NCI-H1048 (cell line): ENCODE measurements at regions not wholly inside any gene's neighbourhood (a gene's known extent, or its start where the extent isn't known, plus 50 kb on each side); places are given as distances from the start of the nearest gene placed in this dataset.
"Not testable (repeated sequence)": the region's sequence is repeated elsewhere in the genome, so short reads cannot be mapped to it uniquely, and the experiment has no call there.

Experiments used
- DNase-seq: peaks from one replicate; lab custom pipeline; 2025; lab: John Stamatoyannopoulos, UW

DNA sequence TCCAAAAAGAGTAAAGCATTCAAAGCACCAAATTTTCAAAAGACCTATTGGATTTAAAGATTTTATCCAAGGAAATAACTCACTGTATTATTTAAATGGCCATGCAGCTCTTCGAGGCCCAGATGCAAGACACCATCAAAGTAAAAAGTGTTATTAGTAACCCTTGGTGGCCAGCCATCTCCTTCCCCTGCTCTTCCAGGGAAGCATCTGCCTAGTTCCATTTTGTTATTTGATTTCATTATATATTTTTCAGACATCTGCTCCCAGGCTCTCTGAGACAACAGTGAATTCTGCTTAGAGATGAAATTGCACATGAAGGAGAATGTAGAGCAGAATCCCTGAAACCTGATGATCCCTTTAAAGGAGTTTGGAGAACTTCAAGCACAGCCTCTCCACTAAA lies 252.3 kb upstream of the TBX18 start:
- DNase-seq = no peak

DNA sequence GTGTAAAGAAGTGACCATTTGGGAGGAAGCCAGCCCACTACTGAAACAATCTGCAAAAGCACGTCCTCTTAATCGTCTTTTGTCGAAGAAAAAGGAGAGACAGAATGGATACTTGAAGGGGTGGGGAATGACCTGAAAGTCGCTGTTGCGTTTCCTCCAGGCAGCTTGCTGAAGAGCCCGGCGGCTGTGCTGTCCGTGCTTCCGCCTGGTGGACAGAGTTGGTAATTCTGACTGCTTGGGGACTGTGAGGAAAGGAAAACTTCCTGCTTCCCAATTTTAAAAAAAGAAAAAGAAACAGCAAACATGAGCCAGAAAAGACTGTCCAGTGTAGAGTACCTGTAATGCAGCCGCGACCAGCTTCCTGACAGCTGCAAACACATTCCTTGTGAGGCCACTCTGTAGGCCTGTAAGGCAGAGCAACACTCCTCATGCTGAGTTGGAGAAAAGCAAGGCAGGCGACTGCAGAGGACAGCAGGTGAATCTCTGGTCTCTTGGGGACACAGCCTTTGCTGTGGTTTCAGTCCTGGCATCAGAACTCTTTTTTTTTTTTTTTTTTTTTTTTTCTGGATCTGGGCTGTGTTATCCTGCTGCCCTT lies 251.1 kb upstream of the TBX18 start:
- DNase-seq = no peak

DNA sequence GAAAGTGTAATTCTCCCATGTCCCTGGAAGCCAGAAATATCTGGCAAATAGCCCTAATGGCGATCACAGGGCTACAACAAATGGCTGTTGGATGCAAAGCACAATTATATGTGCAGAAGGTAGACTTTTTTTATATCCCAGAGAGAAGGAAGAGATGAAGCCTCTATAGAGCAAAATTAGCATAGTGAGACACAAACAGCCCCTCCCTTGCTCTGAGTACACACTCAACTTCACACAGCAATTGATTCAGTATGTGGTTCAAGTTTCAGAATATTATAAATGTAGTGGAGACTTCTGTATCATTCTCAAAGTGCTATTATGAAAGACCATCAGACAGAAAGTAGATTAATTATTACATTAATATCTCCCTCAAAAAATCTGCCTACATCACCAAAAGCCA lies 246.5 kb upstream of the TBX18 start:
- DNase-seq = no peak

DNA sequence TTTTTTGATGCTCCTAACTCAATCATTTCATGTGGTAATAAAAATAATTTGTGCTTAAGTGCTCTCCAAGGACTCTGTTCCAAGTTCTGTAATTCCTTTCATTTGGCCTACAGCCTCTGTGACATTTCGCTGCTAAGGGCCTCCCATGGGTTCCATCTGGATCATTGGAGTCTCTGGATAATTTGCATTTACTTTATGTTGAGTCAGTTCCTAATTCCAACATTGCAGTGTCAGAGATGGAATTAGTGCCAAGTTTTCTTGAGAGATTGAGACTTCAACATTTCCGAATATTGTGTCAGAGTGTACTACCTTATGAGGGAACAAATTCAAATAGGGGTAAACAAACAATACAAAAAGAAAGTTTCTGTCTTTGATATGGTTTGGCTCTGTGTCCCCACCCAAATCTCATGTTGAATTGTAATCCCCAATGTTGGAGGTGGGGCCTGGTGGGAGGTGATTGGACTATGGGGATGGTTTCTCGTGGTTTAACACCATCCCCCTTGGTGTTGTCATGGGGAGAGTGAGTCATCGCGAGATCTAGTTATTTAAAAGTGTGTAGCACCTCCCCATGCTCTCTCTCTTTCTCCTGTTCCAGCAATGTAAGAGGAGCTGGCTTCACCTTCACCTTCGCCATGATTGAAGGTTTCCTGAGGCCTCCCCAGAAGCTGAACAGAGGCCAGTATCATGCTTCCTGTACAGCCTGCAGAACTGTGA lies 244.1 kb upstream of the TBX18 start:
- no peak for DNase-seq

DNA sequence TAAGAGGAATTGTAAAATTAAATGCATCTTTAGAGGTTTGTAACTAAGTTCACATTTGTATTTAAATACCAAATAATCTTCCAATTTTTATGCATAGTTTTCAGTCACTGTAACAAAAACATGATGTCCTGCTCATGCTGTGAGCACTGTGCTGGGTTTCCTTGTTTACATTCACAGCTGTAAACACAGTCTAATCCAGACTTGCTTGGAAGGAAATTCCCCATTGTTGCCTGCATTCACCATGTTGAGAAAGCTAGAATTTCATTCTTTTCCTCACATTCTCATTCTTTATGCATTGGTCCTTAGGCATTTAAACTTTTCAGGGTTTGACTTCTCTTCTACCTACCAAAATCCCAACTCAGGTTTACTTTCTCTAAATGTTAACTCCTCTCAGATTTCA lies 242.0 kb upstream of the TBX18 start:
- DNase-seq = no peak

DNA sequence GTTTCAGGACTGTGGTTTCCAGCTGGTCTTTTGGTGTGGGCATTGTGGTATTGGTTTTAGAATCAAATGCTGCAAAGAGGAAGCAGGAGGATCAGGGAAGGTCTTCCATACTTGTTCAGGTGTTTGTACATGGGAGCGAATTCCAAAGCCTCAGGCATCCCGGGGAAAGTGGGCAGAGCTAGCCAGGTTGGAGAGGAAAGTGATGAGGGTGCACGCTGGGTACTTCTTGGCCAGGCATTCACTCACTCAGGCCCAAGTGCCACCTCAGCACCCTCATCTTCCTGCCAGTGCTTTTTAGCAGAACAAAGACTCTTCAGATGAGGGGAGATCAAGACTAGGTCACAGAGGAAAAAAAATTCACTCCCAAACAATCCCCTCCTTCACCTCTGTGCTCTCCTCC lies 241.1 kb upstream of the TBX18 start:
- no peak for DNase-seq

DNA sequence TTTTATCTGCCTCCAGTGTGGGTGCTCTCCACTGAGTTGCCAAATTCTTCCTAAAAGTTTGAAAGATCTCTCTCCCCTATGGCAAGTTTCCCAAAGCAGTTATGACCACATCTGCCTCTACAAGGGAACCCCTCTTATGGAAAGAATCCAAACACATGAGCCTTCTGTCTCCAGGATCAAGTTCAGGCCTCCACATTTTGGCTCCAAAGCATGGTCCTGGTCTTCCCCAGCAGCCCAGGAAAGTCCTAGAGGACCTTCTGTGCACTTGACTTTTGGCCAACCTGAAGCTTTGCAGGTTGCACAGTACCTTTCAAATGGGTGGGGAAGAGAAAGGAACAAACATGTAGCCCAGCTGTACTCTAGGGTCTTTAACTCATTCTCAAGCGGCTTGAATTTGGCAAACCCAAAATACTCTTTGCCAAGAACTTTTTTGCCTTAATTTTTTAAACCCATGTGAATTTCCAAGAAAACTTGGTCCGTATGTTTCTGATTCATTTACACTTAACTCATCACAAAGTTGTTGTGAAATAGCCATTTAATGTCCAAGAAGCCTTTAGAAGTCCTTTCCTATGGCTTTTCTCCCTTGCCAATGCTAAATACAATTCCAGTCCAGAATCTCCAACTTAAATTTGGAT lies 240.1 kb upstream of the TBX18 start:
- DNase-seq = no peak

DNA sequence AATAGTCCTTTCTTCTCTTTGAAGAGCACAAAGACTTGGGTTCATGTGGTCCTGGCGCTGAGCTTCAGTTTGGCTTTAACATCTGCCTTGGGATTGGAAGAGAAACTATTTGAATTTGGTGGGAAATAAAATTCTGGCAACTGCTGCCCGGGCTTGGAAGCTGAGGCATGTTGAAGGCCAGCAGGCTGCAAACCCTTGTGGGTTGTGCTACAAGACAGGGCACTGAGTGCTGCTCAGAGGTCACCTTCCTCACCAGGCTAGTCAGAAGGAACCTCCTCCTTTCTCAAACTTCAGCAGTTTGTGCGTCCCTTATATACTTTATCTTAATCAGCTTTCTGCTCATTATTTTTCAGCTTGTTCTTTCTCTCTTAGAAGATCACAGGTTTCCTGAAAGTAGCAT lies 238.4 kb upstream of the TBX18 start:
- DNase-seq = no peak

DNA sequence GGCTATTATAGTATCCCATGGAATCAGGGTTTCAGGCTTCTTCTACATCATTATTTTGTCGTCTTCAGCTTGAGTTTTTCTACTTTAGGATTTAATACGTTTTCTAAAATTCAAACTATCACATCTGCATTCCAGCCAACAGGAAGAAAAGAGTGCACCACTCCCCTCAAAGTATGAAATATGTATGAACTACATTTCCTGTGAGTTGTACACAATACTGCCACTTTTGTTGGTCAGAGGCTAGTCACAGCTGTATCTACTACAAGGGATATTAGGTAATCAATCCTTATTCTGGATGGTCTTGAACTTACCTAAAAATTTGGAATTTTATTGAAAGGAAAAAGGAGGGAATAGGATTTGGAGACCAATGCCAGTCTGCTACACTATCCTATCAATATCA lies 235.6 kb upstream of the TBX18 start:
- DNase-seq = no peak

DNA sequence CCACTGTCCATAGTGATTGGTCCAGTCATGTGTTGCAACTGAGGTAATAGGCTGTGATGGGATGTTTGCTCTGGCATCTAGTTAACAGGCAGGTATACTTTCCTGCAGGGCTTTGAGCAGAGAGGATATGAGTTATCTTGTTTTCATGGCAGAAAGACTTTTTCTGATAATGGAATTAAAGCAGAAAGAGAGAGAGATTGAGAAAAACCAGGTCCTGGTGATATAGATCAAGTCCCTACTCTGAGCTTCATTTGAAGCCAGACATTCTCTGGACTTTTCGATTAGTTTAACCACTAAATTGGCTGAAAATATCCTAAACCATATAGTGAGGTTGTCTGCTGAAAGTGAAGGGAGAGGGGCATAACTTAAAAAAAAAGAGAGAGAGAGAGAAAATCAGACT lies 233.8 kb upstream of the TBX18 start:
- no peak for DNase-seq

DNA sequence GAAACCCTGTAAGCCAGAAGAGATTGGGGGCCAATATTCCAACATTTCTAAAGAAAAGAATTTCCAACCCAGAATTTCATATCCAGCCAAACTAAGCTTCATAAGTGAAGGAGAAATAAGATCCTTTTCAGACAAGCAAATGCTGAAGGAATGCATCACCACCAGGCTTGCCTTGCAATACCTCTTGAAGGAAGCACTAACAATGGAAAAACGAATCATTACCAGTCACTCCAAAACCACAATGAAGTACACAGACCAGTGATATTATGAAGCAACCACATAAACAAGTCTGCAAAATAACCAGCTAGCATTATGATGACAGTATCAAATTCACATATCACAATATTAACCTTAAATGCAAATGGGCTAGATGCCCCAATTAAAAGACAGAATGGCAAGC lies 224.4 kb upstream of the TBX18 start:
- not testable (repeated sequence) for DNase-seq

DNA sequence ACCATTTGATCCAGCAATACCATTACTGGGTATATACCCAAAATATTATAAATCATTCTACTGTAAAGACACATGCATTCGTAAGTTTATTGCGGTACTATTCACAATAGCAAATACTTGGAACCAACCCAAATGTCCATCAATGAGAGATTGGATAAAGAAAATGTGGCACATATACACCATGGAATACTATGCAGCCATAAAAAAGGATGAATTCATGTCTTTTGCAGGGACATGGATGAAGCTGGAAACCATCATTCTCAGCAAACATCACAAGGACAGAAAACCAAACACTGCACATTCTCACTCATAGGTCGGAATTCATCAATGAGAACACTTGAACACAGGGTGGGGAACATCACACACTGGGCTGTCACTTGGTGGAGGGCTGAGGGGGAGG lies 221.1 kb upstream of the TBX18 start:
- DNase-seq = not testable (repeated sequence)

DNA sequence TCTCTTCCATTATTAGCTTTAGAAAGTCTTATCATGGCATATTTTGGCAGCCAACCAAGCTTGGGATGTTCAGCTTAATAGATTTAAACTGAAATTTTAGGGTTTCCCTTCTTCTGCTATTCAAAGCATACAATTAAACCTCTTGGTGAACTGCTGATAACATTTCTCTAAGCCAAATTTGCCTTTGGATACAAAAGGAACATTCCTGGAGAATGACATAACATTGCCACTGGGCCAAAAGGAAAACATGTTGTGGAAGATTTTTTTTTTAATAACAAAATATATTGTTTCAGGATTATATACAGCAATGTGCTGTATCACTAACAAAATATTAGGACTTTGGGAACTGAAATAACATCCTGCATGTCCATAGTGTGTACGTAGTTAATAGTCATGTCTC lies 215.1 kb upstream of the TBX18 start:
- no peak for DNase-seq

DNA sequence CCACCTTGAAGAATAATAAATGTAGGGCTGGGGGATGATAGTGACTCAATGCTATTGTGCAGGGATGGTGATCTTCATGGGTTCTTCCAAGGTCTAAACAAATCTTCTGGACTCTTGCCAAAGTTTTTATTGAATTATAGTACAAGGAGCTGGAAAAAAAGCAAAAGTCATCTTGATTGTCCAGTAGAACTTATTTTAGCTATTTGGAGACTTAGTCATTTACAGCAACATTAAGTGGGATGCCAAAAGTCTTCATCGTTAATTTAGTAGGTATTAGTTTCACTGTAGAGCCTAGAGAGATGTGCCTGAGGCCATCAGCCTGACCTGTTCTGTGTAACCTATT lies 212.9 kb upstream of the TBX18 start:
- no peak for DNase-seq

DNA sequence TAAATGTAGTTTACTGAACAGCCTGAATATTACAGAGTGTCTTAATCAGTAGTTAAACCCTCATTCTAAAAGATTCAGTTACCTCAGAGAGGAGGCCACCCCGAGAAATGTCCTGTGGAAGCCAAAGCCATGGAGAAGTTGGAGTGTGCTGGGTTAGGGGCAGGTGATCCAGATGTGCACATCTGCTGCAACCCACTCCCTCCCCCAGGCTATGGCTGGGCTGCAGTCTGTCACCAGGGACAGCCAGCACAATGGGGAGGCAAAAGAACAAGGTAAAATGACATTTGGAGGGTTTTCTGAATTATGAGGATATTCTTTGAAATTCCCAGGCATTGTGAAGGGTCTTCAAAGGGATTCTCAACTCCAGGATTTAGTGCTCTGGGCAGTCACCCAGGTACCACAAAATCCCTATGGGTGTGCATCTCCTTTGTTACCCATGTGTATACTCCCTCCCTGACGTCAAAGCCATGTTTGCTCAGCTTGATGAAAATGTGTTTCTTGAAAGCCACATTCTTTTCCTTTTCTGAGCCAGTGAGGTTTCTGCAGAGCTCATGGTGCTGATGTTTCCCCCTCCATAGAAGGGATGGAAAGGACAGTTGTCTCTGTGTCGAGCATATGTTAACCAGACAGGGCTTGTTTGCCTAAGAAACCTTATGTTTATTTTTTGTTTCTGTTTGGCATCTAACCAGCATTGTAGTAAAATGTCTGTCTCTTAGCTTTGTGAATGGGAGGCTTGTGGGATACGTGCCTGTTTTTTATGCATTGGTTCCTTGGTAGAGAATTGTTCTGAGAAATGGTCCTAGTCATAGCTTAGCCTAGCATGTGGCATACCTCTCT lies 212.3 kb upstream of the TBX18 start:
- DNase-seq = no peak

DNA sequence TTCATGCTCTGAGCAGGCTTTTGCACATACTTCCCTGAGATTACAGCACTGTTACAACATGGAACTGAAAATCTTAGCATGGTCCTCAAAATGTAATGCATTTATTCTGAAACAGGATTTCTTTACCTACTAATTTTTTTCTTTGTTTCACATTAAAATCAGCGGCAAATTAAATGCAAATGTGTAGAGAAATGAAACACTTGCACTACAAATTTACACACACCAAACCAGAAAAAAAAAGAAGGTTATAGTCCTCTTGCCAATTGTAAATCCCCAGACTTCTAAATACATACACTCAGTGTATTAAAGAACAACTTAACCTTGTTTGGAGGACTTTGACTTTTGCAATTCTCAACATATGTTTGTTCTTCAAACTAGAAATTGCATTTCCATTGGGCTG lies 210.9 kb upstream of the TBX18 start:
- no peak for DNase-seq

DNA sequence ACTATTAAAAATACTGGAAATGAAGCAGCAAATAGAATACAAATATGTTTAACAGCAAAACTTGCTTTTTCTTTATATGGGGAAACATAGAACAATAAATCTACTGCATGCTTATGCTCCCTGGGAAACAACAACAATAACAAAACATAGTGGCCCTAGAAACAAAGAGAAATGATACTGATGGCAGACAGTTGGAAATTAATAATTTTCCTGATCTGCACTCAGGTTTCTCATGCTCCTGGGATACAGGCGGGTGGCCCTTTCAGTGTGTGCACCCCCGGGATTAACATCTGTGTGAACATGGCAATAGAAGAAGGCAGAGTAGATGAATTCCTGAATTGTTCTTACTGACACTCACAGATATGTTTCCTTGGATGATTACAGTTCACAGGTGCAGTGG lies 209.2 kb upstream of the TBX18 start:
- DNase-seq = no peak

DNA sequence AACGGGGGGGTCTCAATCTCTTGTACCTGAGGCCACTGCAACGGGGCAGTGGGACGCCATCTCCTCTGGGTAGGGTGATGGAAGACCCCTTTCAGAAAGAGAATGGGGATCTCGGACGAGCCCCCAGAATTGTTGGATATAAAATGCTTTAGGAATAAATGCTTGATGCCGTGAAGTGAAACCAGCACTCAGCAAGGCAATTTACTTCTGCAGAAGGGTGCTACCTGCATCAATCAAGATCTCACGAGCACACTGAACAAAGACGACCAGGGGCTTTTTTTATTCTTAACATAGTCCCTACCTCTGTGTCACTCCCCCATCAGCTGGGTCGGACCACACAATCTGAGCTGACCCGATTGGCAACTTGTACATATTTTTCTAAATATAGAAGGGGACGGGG lies 203.6 kb upstream of the TBX18 start:
- DNase-seq = no peak

DNA sequence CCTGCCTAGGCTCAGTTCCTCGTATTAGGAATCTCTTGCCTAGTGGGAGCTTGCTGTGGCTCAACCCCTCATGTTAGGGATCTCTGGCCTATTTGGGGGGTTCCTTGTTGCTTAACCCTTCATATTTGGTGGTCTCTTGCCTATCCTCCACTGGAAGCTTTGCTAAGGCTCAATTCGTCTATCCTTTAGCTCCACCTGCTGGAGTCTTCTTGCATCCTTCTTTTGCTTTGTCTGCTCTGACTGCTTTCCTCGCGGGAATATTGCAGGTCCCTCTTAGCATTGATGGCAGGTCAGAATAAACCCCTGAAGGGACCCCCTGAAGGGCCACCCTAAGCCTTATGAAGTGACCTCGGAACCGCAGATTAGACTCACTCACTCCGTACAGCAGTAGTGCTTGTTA lies 203.0 kb upstream of the TBX18 start:
- DNase-seq = no peak

DNA sequence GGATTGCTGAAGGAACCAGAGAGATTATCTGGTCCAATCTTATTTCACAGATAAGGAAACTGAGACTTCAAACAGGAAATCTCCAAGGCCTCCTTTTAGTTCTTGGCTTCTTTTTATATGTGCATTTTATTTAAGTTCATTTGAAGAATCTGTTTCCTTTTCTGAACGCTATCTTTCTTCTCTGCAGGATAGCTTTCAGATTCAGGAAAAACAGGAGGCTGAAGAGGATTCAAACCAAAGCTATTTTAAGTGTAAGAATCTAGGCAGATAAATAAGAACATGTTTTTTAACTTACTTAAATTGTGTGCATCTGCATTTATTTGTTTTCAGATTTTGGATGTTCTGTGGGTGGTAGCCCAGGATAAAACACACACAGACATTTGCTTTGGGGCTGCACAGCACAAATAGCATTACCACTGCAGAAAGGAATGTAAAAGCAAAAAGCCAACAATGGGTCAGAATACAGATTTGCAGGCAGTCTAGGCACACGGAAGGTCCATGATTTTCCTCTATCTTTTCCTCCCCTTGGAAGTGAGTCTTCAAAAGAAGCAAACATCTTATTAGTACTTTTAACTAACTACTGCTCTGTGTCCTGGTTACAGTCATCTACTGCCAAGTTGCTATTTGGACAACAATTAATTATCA lies 188.8 kb upstream of the TBX18 start:
- DNase-seq = no peak

DNA sequence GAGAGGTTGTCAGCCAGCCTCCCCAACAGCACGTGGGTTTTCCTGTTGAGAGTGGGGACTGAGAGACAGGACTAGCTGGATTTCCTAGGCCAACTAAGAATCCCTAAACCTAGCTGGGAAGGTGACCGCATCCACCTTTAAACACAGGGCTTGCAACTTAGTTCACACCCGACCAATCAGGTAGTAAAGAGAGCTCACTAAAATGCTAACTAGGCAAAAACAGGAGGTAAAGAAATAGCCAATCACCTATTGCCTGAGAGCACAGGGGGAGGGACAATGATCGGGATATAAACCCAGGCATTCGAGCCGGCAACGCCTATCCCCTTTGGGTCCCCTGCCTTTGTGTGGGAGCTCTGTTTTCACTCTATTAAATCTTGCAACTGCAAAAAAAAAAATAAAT lies 180.5 kb upstream of the TBX18 start:
- not testable (repeated sequence) for DNase-seq

DNA sequence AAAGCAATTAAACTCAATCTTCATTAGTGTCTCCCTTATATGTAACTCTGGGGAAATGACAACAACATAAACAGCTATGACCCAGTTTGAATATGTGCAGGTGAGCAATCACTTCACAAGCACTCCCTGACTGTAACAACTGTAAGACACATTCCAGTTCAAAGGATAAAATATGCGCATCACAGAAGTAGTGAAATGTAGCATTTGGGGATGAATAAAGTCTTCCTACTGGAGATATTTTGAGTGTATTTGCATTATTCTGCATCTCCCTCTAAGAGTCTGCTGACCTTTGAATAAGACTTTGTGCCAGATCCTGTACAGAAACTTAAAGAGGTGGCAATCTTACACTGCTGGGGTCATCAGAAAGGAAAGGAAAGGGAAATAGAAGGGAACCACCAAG lies 179.5 kb upstream of the TBX18 start:
- no peak for DNase-seq
